ENCODE measurements at regions not wholly inside any gene's neighbourhood (a gene's known extent, or its start where the extent isn't known, plus 50 kb on each side); places are given as distances from the start of the nearest gene placed in this dataset.

- TF ChIP-seq REST (IDR thresholded peaks at IDR 0.05; ENCODE audit: insufficient read depth in 1 of 2, low read depth in 2 of 2, low read length in 2 of 2): no peak
- no peak for TF ChIP-seq FOXP2 (optimal IDR thresholded peaks at IDR 0.05; ENCODE audit: borderline replicate concordance, extremely low read depth, extremely low read length, insufficient read depth)
- TF ChIP-seq POLR2AphosphoS5 (IDR thresholded peaks at IDR 0.05; ENCODE audit: low read depth, low read length): no peak
- no peak for TF ChIP-seq TAF1 (IDR thresholded peaks at IDR 0.05; ENCODE audit: borderline replicate concordance, insufficient read depth, low read length)
- TF ChIP-seq SIN3A (IDR thresholded peaks at IDR 0.05; ENCODE audit: borderline replicate concordance, insufficient read depth, low read length): no peak
Observed at GRCh38 chr3:139110072-139110830, 65.6 kb upstream of the PRR23C start.

GRCh38 chr3:139111392-139112229 is 66.9 kb upstream of the PRR23C start:
- TF ChIP-seq POLR2AphosphoS5 (IDR thresholded peaks at IDR 0.05; ENCODE audit: low read depth, low read length) (no peak), TAF1 (IDR thresholded peaks at IDR 0.05; ENCODE audit: borderline replicate concordance, insufficient read depth, low read length) (no peak), FOXP2 (optimal IDR thresholded peaks at IDR 0.05; ENCODE audit: borderline replicate concordance, extremely low read depth, extremely low read length, insufficient read depth) (no peak), REST (IDR thresholded peaks at IDR 0.05; ENCODE audit: insufficient read depth in 1 of 2, low read depth in 2 of 2, low read length in 2 of 2) (no peak), SIN3A (IDR thresholded peaks at IDR 0.05; ENCODE audit: borderline replicate concordance, insufficient read depth, low read length) (no peak)

- no peak for TF ChIP-seq SIN3A (IDR thresholded peaks at IDR 0.05; ENCODE audit: borderline replicate concordance, insufficient read depth, low read length)
- no peak for TF ChIP-seq REST (IDR thresholded peaks at IDR 0.05; ENCODE audit: insufficient read depth in 1 of 2, low read depth in 2 of 2, low read length in 2 of 2)
- TF ChIP-seq FOXP2 (optimal IDR thresholded peaks at IDR 0.05; ENCODE audit: borderline replicate concordance, extremely low read depth, extremely low read length, insufficient read depth): no peak
- TF ChIP-seq POLR2AphosphoS5 (IDR thresholded peaks at IDR 0.05; ENCODE audit: low read depth, low read length): no peak
- no peak for TF ChIP-seq TAF1 (IDR thresholded peaks at IDR 0.05; ENCODE audit: borderline replicate concordance, insufficient read depth, low read length)
Observed at GRCh38 chr3:139112230-139112558, 67.5 kb upstream of the PRR23C start.

- TF ChIP-seq REST (IDR thresholded peaks at IDR 0.05; ENCODE audit: insufficient read depth in 1 of 2, low read depth in 2 of 2, low read length in 2 of 2) (no peak), SIN3A (IDR thresholded peaks at IDR 0.05; ENCODE audit: borderline replicate concordance, insufficient read depth, low read length) (no peak), TAF1 (IDR thresholded peaks at IDR 0.05; ENCODE audit: borderline replicate concordance, insufficient read depth, low read length) (no peak), POLR2AphosphoS5 (IDR thresholded peaks at IDR 0.05; ENCODE audit: low read depth, low read length) (no peak), FOXP2 (optimal IDR thresholded peaks at IDR 0.05; ENCODE audit: borderline replicate concordance, extremely low read depth, extremely low read length, insufficient read depth) (no peak)
Observed at GRCh38 chr3:139113231-139113992, 68.7 kb upstream of the PRR23C start.
